GM12874 (cell line): ENCODE measurements at regions not wholly inside any gene's neighbourhood (a gene's known extent, or its start where the extent isn't known, plus 50 kb on each side); places are given as distances from the start of the nearest gene placed in this dataset.

Experiments used
- TF ChIP-seq, protein P1 (sequence below): IDR thresholded peaks from 2 replicates; pipeline ENCODE4 v1.5.1; 2011; ENCODE audit warnings: low read depth, mild to moderate bottlenecking, control low read depth, low read length, moderate library complexity; ENCODE audit not compliant: insufficient read depth

- TF ChIP-seq, protein P1, sequence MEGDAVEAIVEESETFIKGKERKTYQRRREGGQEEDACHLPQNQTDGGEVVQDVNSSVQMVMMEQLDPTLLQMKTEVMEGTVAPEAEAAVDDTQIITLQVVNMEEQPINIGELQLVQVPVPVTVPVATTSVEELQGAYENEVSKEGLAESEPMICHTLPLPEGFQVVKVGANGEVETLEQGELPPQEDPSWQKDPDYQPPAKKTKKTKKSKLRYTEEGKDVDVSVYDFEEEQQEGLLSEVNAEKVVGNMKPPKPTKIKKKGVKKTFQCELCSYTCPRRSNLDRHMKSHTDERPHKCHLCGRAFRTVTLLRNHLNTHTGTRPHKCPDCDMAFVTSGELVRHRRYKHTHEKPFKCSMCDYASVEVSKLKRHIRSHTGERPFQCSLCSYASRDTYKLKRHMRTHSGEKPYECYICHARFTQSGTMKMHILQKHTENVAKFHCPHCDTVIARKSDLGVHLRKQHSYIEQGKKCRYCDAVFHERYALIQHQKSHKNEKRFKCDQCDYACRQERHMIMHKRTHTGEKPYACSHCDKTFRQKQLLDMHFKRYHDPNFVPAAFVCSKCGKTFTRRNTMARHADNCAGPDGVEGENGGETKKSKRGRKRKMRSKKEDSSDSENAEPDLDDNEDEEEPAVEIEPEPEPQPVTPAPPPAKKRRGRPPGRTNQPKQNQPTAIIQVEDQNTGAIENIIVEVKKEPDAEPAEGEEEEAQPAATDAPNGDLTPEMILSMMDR, result no peak
These were observed 130.3 kb upstream of the CXCR4 start for GRCh38 chr2:136248242-136248641.

- TF ChIP-seq, protein P1, result no peak
These were observed 129.4 kb upstream of the CXCR4 start for GRCh38 chr2:136247204-136247950.

- TF ChIP-seq, protein P1, result no peak
These were observed 128.2 kb upstream of the CXCR4 start for GRCh38 chr2:136246086-136246669.

DNA sequence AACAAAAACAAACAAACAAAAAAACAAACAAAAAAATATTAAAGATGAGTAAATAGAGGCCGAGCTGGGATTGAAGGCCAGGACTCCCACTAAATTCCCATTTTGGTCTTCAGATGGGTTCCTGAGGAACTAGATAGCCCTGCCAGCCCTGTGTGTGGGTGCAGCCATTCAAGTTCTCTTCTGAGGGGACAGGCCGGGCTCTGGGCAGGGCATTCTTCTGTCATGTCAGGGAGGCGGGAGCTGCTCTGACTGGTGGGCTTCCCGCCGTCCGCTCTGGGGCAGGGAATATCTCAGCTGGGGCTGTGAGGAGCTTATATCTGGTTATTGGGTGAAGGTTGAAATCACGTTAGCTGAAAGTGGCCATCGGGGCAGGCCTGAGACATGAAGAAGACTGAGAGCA lies 127.3 kb upstream of the CXCR4 start:
- TF ChIP-seq, protein P1, result no peak

DNA sequence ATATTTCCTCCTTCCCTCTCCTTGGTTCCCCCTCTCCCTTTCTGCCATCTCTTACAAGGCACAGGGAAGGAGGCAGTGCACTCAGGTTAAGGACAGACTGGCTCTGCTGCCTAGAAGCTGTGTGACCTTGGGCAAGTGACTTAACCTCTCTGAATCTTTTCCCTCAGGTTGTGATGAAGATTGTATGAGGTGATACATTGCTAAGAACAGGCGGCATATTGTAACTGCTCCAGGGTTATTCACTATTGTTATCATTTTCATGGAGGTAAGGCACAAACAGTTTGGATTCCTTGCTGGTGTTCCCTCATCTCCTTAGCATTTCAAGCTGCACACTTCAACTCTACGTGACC lies 126.6 kb upstream of the CXCR4 start:
- TF ChIP-seq, protein P1, result no peak

DNA sequence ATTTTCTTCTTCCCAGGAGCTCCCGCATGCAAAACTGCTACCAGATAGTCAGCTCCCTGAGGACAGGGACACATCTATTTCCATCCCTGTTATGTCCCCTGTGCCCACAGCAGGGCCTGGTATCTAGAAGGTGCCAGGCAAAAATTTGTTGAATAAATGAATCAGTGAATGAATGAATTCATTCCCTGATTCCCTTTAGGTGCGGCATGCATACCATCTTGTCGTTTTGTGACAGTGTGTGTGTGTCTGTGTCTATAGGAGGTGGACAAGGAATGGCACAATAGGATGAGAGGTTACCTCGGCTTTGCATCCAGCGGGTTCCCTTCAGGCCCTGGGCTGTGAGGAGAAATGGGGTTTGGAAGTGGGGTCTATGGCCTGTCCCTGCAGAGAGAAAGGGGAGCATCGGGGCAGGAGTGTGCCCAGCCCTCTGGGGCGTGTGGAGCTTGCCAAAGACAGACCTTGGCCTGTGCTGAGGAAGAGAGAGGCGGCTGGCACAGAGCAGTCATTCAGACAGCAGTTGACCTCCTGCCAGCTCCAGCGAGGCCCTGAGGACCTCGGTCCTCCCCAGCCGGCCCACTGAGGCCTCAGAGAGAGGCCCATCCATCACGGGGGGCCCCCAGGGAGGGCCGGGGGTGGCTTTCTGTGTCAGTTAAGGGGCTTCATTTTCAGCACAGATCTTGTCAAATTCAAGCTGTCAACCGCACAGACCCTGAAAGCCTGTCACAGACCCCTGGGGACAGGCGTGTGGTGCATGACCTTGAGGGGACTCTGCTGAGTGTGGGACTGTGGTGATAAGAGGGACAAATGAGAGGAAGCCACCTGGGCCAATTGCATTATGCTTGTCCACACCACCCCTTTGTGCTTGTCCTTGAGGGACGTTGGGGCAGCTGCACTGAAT lies 125.9 kb upstream of the CXCR4 start:
- TF ChIP-seq, protein P1, result no peak

- TF ChIP-seq, protein P1, result no peak
These were observed 124.8 kb upstream of the CXCR4 start for GRCh38 chr2:136242687-136243277.
